HG03575 (cell line): ENCODE measurements at regions not wholly inside any gene's neighbourhood (a gene's known extent, or its start where the extent isn't known, plus 50 kb on each side); places are given as distances from the start of the nearest gene placed in this dataset.
"Not testable (repeated sequence)": the region's sequence is repeated elsewhere in the genome, so short reads cannot be mapped to it uniquely, and the experiment has no call there.

ENCODE experiments used
- ATAC-seq: cut with Tn5 transposase; IDR thresholded peaks from one replicate; pipeline ENCODE4 v1.9.1; 2021; ENCODE audit not compliant: unreplicated experiment, insufficient number of reproducible peaks, low FRiP score; ENCODE audit errors: extremely low read depth

DNA sequence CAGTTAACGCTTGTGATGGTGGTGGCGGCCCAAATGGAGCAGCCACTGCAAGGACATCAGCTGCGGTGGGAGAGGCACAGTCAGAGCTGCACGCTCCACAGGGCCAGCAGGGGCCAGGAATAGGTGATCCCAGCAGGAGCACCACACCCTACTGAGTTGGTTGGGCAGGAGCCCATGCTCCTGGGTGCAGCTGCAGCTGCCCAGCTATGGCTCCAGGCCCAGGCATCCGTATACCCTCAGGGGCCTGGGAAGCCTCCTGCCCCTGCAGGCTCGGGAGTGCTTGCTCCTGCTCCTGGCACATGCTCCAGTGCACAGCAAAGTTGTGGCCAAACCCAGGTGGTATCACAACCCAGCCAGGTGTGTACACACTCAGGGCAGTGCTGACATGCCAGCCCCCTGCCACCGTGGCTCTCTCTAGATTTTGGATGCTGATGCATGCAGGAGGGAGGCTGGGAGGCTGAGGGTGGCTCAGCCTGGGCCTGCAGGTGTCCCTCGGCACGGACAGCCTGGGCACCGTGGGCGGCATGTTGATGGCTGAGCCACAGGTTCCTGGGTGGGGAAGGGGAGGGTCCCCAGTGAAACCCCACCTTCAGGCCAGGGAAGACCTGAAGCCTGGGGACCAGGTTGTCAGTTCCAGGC is 150.2 kb downstream of the CXXC4 start:
- no peak for ATAC-seq

DNA sequence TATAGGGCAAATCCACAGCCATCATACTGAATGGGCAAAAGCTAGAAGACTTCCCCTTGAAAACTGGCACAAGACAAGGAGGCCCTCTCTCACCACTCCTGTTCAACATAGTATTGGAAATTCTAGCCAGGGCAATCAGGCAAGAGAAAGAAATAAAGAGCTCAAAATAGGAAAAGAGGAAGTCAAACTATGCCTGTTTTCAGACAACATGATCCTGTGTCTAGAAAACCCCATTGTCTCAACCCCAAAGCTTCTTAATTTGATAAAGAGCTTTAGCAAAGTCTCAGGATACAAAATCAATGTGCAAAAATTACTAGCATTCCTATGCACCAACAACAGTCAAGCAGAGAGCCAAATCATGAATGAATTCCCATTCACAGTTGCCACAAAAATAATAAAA is 160.3 kb downstream of the CXXC4 start:
- ATAC-seq = no peak

GRCh38 chr4:104330125-104330905 is 164.4 kb downstream of the CXXC4 start:
- no peak for ATAC-seq

GRCh38 chr4:104326991-104327694 is 167.6 kb downstream of the CXXC4 start:
- ATAC-seq = not testable (repeated sequence)

DNA sequence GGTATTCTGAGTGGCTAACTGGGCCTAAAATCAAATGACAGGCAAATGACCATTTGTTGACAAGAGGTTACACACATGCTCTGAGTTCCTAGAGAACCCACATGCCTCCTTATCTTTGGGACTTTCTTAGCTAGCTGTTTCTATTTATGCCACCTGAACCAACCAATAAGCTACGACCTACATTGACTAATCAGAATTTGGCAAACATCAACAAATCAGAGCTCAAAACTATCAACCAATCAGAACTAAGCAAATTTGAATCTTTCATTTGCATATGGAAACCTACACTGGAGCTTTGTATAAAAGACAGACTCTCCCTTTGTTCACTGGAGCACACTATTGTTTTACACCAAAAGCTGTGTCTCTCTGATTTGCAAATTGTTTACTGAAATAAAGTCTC is 192.0 kb downstream of the CXXC4 start:
- no peak for ATAC-seq

- ATAC-seq = no peak
These were observed 199.9 kb downstream of the CXXC4 start for GRCh38 chr4:104294811-104295210.

DNA sequence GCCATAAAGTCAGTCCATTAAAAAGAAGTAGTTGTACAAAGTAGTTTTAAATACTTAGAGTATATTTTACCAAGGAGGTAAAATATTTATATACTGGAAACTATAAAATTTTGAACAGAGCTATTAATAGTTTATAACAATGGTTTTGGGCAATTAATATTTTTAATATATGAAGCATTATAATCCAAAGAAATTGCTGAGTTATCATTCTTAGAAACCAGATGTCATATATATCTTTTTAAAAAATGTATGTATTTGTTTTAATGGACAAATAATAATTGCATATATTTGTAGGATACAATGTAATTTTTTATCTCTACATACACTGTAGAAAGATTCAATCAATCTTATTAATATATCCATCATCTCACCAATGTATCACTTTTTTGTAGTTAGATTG is 207.8 kb downstream of the CXXC4 start:
- no peak for ATAC-seq

DNA sequence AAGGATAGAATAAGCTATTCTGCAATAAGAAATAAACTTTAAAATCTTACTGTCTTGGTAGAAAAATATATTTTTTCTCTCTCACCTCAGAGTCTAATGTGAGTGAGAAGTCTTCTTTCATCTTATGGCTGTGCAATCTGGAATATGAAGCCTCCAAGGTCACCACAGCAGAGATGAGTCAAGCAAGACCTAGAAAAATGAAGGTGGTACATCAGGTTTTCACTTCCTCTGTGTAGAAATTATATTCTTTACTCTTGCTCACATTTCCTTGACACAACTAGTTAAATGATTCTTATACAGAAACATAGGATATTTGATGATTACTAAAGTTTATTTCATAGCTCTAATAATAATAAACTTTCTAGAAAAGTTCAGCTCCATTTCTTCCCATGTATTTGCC is 211.4 kb downstream of the CXXC4 start:
- no peak for ATAC-seq

DNA sequence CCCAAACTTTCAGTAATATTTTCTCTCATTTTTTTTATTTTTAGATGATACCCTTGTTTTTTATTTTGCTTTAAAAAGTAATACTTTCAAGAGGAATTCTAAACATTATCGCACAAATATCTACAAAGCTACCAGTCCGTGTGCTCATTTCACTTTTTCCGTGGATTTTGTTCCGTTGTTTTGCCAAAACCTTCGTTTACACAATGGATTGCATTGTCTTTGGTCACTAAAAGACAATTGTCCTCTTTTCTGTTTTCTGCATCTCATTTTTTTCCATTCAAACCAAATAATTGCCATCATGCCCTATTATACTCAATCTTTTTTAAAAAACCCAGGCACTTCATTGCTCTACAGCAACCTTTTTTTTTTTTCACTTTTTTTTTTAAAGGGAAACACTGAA is 214.9 kb downstream of the CXXC4 start:
- no peak for ATAC-seq

DNA sequence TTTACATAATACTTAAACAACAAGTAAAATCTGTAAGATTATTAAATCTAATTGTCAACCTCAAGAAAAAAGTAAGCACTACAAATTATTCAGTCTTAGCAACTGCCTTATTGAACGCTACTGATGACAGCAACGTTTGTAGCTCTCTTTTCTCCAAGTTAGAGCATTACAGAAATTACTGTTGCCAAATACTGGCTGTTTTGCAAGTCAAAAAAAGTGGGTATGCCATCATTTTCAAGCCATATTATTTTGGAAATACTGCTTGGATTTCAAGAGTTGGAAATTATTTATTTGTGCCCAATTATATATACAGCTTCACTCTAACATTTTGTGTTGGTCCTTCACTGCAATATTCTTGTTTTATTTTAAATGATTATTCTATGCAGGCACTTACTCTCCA is 221.7 kb downstream of the CXXC4 start:
- ATAC-seq = no peak

DNA sequence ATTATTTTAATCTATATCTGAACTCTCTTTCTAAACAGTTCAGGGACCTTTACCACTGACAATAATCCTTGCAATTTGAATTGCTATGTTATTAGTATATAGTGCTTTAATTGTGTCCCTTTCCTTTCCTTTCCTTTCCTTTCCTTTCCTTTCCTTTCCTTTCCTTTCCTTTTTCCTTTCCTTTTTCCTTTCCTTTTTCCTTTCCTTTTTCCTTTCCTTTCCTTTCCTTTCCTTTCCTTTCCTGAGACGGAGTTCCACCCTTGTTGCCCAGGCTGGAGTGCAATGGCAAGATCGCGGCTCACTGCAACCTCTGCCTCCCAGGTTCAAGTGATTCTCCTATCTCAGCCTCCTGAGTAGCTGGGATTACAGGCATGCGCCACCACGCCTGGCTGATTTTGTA is 225.1 kb downstream of the CXXC4 start:
- not testable (repeated sequence) for ATAC-seq

GRCh38 chr4:104263100-104263499 is 231.6 kb downstream of the CXXC4 start:
- no peak for ATAC-seq

DNA sequence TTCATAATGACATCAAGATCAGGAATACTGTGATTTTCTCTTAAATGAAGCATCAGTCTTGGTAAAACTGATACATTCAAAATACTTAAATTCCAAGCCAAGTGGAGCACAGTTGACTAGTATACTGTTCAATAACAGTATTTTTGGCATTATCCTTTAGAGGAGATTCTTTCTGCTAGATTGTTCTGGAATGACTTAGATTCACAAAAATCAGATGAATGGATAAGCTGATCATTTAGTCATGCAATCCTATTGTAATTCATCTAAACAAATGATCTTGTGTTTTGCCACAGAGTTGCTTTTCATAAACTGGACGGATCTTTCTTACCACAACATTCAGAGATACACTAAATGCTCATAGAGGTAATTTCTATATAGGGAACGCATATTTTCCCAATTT is 232.0 kb downstream of the CXXC4 start:
- ATAC-seq = no peak

- ATAC-seq = no peak
These were observed 246.0 kb downstream of the CXXC4 start for GRCh38 chr4:104248726-104249125.

DNA sequence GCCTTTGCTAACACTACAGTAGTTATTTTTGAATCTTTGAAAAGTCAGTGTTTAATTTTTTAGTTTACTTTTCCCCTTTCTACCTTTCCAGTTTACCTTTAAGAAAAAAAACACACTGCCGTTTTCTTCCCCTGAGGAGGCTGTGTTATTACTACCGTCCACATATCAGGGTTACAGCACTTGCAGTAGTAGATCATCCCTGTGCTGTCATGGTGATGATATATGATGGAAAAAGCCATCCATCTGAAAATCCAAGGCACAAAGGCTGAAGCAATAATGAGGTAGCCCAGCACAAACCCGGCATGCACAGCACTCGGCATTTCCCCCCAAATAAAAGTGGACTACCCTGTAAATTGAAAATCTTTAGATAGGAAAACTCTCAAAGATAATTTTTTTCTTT is 258.7 kb downstream of the CXXC4 start:
- ATAC-seq = no peak

DNA sequence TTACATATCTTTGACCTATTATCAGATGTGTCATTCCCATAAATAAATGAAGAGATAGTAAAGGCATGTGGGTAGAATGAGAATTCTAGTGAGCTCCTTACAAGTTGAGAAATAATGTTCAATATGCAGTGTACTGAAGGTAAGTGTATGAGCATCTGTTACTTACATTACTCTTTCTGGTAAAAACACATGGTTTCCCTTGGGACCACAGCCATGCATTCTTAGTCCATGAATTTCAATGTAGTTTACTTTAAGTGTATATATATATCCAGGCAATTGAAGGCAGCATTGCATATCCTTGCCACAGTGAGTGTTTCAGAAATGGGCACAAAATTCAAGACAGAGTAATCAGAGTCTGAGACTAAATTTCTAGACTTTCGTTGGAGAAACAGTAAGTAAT is 277.2 kb downstream of the CXXC4 start:
- no peak for ATAC-seq

GRCh38 chr4:104211657-104212056 is 283.0 kb downstream of the CXXC4 start:
- no peak for ATAC-seq

DNA sequence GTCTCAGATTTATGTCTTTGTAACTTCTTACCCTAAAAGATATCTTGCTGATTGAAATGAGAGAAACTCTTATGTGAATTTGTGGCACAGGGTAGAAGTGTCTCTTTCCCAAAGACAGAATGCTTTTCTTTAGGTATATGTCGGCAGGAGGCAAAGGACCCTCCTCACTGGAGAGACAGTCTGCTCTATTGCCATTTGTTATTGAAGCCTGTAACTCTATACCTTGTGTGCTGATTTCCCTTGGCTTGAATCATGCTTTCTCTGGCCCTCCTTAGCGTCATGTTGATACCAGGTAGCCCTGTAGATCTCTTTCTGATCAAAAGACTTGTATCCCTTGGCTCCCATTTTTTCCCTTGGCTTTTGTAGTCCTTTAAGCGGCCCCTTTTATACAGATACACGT is 284.3 kb downstream of the CXXC4 start:
- ATAC-seq = no peak

DNA sequence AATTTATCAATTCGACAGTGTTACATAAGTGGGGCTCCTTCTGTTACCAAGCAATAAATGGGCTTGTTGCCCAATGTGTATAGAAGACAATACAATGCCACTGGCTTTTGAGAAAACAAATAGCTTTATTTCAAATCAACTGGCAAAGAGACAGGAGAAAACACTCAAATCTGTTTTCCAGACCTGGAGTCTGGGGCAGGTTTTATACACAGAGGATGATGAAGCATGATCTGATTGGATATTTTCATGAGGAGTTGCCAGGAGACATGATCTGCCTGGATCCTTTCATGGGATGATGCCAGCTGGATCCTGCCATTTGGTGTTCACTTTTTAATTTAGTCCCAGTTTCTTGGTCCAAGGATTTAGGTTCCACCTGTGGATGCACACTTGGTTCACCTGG is 287.9 kb downstream of the CXXC4 start:
- no peak for ATAC-seq

GRCh38 chr4:104205116-104205515 is 289.6 kb downstream of the CXXC4 start:
- no peak for ATAC-seq
